NCI-H146 treated with DMSO at 0.1 percent for 48 hours (cell line): ENCODE measurements at regions not wholly inside any gene's neighbourhood (a gene's known extent, or its start where the extent isn't known, plus 50 kb on each side); places are given as distances from the start of the nearest gene placed in this dataset.

Source experiments
- DNase-seq: peaks from one replicate; lab custom pipeline; 2025; ENCODE audit not compliant: unreplicated experiment; lab: John Stamatoyannopoulos, UW

DNA sequence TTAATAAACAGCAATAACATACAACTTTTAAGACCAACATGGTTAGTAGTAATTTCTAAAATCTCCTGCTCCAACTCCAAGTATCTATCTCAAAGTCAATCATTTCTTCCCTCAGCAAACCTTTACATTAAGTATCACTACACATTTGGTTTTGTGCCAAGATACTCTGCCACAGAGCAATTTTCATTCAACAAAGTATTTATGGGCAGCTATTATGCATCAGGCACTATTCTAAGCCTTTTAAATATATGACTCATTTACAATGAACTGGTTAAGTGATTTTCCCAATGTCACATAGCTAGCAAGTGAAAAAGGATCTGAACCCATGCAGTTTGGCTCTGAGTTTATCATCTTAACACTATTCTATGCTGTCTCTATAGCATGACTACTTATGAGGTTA, 264.3 kb downstream of the NOL4 start:
- DNase-seq, result peak; percentile 22

DNA sequence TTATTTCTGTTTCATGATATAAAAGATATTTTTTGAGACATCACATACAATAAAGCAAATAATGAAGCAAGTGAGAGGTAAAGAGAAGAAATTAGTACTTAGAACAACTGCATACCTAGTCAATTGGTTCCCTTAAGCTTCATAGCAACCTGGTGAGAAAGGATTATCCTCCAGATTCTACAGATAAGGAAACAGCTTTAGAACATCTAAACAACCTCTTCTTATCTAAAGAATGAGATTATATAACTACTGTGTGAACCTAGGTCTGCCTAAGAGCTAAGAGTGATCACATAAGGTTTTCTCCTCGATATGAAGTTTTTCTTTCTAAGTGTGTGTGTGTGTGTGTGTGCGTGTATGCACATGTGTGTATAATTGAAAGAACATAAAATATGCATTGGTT, 265.1 kb downstream of the NOL4 start:
- DNase-seq, result peak; percentile 23

DNA sequence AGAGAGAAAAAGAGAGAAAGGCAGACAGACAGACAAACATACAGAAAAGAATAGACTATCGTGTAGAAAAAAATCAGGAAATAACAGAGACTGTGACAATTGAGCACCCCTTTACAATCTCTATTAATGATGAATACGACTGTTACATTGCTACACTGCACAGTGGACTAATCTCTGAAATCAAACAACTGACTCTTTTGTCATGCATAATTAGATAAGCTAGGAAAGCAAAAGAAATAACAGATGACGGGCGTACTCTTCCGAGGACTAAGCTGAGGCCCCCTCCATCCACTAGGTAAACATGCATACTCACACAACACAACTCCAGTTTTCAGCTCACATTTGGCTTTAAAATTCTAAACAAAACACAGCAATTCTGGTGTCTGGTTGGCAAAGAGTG, 267.0 kb downstream of the NOL4 start:
- DNase-seq, result peak; percentile 86

DNA sequence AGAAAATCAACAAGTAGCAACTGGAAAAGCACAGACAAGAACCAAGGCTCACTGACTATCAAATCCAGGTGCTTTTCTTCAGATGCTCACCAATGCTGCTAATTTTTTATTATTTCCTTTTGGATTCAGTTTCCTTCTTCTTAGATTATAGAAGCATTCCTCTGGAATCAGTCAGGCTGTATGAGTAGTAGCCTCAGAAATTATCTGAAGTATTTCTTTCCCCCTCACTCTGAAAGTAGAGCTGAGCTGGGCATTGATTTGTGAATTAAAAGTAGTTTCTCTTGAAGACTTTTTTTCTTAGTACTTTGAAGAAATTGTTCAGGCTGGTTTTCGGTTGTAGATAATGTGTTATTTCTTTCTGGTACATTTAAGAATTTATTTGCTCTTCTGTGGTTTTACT, 273.7 kb downstream of the NOL4 start:
- no peak for DNase-seq

DNA sequence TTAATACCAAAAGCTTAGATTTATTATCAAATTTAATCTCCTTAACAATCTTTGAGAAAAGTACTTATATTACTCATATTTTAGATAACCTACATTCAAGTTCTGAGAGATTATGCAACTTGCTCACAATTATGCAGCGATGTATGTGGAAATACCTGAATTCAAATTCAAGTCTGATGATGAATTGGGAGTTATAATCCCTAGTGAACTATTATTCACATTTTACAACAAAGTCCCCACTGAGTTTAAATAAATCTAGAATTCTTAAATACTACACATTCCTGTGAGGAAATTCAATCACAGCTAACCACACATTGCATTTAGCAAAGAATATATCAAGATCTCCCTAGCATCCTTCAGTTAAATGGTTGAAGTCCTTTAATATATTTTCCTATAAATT, 278.4 kb downstream of the NOL4 start:
- no peak for DNase-seq

DNA sequence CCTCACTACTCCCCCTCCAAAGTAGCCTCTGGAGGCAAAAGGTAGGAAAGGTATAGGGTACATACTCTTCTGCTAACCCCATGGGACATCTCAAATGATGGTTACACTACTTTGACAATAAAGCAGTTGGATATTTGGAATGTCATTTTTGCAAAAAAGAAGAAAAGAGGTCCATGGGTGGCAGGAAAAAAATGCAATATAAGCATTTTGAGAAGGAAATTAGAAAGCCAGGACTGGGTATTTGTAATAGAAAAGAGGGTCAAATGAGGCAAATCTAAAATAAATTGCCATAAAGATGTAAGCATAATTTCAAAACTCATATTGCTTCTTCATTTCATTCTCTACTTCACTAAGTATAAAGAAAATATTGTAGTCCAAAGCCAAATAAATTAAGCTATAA, 280.2 kb downstream of the NOL4 start:
- DNase-seq, result no peak

DNA sequence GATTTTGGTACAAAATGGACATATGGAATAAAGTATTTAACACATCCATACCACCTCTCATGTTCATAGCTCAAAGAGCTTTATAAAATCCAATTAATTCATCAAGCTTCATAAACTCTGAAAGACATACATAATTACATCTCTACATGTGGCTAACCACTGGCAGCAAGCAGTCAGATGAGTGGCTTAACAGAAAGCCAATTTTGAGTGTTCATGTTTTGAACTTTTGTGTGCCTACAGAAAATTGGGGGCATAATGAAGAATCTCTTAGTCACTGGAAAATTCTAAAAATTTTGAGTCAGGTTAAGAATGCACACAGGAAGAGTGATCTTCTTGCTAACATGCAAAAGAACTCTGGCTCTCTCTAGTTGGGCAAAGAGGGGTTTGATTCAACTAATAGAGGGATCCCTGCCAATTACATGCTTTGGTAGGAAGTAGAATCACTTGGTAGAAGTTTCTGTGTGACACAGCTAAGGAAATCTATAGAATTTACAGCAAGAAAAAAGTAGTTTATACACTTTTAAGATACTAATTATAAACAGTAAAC, 287.4 kb downstream of the NOL4 start:
- DNase-seq, result no peak

DNA sequence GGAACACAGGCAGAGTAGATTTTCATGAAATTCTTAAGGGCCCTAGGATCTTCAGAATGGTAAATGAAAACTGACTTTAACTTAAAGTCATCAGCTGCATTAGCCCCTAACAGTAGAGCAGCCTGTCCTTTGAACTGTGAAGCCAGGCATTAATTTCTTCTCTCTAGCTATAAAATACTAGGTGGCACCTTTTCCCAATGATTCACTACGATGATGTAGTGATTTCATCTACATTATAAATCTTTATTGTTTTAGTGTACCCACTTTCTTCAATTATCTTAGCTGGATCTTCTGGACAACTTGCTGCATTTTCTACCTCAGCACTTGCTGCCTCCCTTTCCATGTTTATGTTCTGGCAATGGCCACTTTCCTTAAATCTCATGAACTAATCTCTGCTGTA, 290.5 kb downstream of the NOL4 start:
- no peak for DNase-seq

DNA sequence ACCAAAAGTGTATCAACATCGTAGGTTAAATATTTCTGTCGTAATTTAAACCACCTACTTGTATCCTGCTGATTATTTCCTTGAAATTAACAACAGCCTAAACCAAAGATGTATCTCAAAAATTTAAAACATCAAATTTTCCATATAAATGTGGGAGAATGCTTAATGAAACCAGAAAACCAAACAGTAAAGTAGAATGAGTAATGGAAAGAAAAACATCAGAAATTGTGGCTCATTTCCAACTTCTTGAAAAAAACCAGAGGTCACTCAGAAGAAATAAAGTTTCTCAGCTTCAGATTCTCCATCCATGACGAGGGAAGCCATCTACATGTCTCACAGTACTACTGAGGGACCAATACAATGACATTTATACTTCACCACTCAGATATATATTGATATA, 296.5 kb downstream of the NOL4 start:
- DNase-seq, result no peak

DNA sequence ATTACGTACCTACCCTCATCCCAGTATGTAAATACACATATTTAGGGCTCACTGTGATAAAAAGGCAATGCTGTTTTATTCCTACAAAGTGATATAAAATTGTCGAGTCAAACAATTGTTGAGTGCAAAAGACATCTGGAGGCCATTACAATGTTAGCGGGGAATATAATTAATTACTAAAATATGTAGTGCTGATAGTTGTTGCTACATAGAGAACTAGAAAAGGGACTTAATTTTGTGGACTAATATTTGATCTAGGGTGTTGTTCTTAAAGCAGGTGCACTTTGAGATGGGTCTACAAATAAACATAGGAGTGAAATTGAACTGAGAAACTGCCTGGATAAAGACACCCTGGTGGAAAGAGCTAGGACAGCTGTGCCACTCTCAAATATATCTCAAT, 300.1 kb downstream of the NOL4 start:
- DNase-seq, result peak; percentile 99

DNA sequence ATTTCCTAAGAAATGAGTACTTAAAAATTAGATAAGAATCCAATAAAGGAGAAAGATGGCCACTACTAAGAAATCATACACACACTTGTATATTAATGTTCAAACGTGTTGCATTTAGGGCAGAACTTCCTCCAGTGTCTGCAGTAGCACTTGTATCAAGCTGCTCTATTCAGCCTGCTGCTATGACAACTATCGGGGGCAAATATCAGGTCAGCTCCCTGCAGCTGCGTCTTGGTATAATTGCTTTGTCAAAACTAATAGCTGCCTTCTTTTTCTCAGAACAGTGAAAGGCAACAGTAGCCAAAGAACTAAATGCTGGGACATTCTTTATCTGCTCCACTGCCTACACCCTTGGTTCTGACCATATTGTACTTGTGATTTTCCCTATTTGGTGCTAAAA, 300.7 kb downstream of the NOL4 start:
- DNase-seq, result peak; percentile 99

DNA sequence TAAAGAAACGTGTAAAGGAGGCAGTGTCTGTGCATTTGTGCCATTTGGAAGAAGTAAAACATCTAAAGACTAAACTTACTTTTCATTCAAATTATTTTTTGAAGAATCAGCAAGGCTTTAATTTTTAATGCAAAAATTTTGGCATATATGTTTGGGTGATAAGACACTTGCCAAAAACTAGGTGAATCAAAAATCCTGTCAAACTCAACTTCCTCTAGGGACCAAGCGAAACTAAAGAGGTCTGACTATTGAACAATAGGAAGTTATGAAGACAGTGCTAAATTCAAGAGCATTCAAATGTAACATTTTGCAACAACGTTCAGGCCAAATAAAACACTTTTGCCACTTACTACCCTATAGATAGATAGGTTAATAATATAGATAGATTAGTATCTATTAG, 306.1 kb downstream of the NOL4 start:
- no peak for DNase-seq

DNA sequence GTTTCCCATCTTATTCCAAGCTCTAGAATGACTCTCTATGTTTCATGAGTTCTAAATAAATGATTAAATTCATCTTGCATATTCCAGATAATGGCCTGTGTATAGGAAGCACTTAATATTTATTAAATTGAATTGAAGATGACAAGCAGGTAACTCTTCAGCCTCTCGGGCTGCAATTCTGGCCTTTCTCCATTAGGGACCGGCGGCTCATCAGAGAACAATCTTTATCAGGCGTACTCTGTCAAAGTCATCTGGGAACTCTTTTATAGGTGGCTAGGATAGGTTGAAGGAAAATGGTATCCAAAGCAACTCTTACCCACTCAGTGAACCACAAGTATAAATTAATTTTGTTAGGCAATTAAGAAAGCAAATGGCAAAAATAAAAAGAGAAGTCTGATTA, 308.5 kb downstream of the NOL4 start:
- no peak for DNase-seq

DNA sequence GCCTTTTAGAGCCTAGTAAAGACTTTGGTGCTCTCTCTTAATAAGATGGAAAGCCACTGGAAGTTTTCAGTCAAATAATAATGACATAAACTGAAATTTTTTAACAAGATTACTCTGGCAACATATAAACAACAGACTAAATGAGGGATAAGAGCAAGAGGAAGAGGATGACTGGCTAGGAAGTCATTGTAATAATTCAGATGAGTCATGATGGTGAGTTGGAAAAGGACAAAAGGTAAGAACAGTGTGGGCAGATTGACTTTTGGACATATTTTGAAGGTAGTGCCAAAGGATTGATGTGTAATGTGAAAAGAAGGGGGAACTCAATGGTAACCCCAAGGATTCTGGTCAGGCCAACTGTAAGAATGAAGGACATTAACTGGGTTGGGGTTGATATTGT, 310.3 kb downstream of the NOL4 start:
- no peak for DNase-seq

DNA sequence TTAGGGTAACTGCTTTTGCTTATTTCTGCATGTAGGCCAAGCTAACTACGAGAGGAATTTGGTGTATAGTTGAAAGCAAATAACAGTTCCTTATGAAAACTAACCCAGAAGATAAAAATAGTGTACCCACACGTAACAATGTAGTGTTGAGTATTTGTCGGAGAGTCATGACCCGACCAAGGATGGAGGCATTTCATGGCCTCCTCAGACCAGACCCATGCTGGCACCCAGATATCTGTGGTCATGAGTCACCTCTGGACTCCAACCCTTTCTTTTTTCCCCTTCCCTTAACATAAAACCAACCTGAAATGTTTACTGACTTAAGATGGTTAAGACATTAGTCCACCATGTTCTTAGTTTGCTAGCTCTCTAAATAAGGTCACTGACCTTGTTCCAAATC, 318.7 kb downstream of the NOL4 start:
- no peak for DNase-seq

DNA sequence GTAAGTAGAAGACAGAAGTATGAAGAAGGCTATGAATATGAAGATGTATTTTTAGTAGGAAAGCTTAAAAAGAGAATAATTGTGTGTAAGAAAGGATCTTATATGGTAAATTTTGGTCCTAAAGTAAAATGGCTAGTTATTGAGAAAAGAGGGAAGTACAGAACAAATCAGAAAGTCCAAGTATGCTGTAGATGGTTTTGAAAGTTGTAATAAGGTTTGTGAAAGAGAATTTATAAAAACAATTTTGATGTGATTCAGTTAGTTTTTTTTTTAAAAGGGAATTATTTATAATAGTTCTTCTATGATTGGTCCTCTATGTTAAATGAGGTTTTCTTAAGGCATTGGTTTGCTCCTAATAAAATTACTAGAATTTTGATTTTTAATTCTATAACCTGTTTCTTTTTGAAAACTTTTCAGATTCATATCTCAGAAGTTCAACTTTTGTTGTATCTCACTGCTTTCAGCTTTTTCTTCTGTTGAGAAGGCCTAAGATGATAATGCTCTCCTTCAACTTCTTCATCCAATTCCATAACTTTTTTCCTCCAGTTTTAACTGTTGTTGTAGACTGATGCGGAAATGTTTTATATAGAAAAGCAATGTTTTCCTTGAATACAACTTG, 322.7 kb downstream of the NOL4 start:
- DNase-seq, result no peak

DNA sequence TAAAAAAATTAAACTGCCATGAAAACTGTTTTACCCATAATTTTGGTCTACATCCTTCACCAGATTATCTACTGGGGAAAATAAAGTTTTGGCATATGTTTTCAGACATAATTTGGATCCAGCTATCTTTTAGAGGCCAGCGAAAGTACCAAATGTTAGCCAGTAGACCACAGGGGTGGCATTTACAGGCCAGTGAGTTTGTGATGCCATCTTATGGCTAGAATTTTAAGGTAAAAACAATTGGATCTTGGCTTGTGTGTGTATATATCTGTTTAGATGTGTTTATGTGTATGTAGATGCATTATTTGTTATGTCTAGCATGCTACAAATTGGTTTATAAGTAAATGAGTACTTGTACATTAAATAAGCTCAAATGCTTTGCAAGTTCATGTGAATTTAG, 322.6 kb downstream of the ASXL3 start:
- no peak for DNase-seq

DNA sequence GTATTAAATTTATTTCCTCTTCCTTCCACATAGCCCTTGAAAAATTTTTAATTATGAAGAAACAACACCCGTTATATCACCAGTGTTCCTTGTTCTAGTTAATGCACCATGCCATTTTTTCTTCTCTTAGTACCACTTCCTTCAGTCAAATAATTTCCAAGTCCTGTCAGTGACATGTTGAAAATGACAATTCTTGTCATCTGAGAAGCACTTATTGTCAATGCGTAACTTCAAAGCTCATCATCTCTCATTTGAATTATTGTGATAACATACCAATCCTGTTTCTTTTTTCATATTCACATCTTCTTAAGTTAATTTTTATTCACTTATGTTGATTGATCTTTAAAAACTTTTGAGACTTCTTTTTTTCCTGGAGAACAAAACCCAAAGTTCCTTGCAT, 320.4 kb downstream of the ASXL3 start:
- DNase-seq, result no peak

DNA sequence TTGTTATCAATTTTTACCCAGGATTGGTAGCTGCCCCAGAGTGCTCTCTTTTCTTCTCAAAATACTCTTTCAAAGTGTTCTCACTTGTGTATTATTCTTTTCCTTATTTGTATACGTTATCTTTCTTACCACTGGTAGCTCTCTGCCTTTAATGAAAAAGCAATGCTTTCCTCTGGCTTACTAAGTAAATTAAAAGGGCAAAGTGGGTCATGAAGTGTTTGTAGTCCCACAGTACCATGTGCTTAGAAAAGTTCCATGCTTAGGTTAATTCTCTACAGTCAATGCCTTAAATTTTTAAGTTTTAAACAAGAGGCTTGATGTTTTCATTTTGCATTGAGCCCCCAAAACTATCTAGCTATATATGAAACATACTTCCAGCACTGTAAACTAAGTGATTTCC, 300.2 kb downstream of the ASXL3 start:
- DNase-seq, result no peak

DNA sequence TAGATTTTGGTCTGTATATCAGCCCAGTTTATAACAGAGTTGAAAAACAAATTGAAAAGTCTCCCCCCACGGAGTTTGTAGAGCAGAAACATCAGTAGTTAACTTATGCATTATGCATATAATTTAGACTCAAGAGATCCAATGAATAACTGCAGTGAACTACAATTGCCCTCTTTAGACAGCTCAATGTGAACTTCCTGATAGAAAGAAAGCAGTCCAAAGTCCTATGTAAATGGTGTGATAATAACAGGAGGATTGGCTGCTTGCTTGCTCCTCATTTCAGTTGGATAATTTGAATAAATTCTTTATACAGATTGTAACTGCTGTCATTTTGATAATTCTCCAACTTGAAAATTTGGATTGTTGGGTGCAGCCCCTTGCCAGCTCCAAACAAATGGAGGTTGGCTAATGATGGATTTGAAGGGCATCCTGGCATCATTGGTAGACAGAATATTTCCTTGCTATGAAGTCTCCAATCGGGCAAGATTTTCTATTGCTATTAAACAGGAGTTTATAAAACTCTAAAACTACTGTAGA, 297.1 kb downstream of the ASXL3 start:
- DNase-seq, result no peak

DNA sequence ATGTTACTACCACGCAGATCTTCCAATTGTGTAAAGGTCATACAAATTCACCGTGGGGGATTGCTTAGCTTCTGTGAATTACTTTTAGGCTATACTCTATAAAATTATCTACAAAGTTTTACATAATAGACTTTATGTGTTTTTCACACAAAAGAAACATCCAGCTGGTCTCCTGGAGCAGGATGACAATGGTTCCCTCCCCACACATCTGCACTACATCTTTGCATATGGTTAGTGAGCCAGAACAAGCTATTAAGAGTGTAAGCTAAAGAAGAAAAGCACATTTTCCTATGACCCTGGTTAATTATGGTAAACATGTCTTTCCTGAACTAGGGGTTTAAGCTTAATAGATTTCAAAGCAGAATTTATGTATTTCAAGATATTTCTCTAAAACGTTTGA, 295.1 kb downstream of the ASXL3 start:
- DNase-seq, result peak; percentile 48

DNA sequence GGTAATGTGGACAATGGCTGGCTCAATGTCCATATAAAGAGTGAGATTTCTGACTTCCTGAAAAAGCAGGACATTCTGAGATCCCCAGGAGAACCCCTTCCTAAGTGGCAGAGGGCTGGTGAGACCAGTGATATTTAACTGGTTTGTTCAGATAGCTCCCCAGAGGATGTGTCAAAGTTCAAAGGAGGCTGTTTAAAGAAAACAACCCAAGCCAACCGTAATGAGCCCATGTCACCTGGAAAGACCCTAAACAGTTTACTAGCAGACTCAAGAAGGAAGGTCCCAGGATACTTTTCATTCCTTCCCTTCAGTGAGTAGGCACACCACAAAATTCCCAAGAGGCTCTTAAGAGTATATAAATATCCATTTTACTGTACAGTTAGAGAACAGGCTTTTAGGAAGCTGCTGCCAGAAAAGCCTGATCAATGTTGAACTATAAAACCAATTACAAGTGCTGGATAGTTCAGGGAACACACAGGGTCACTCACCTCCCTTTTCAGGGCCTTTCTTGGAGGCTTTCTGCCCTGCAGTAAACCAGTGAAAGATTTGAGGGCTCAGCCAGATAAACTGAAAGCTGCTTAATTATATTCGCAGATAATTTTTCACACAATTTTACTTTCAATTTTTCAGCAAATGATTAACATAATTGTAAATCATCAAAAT, 293.5 kb downstream of the ASXL3 start:
- DNase-seq, result no peak

DNA sequence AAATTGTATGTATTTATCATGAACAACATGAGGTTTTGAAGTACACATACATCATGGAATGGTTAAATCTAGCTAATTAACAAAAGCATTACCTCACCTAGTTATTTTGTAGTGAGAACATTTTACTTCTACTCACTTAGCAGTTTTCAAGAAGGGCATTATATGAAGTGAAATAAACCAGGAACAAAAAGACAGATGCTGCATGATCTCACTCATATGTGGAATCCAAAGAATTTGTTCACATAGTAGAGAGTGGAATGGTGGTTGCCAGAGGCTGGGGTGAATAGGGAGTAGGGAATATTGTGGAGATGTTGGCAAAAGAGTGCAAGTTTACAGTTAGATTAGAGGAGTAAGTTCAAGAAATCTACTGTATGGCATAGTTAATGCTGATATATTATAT, 292.0 kb downstream of the ASXL3 start:
- DNase-seq, result no peak
